Small intestine (tissue), 7 donors: ENCODE measurements at regions not wholly inside any gene's neighbourhood (a gene's known extent, or its start where the extent isn't known, plus 50 kb on each side); places are given as distances from the start of the nearest gene placed in this dataset.

Source experiments
- DNase-seq, 2 donors: peaks; one replicate each; pipeline versions ENCODE4 v3.0.0 to v3.0.0-alpha.2; 2013
- FAIRE-seq: peaks from 2 replicates; lab custom pipeline; 2012; peaks lifted over from hg19 to GRCh38; lab: Jason Lieb, UNC
- H3K27ac ChIP-seq, 3 donors: one replicate each; pipeline ENCODE4 v1.5.1; 2013; ENCODE audit warnings: low read length in 2 of 3, mild to moderate bottlenecking in 2 of 3, control low read depth in 1 of 3, inconsistent platforms in 1 of 3, low read depth in 1 of 3, moderate library complexity in 1 of 3
- H3K27me3 ChIP-seq, 3 donors: one replicate each; pipeline ENCODE4 v1.6.1; 2013; ENCODE audit warnings: low read length in 3 of 3, inconsistent platforms in 1 of 3; ENCODE audit not compliant: control insufficient read depth in 3 of 3, insufficient read depth in 3 of 3
- H3K36me3 ChIP-seq, 3 donors: one replicate each; pipeline ENCODE4 v1.6.1; 2013; ENCODE audit warnings: low read length in 3 of 3, inconsistent platforms in 1 of 3, low read depth in 1 of 3, mild to moderate bottlenecking in 1 of 3, moderate library complexity in 1 of 3; ENCODE audit not compliant: control insufficient read depth in 3 of 3, insufficient read depth in 2 of 3
- H3K4me1 ChIP-seq, 3 donors: one replicate each; pipeline ENCODE4 v1.6.1; 2013; ENCODE audit warnings: low read length in 2 of 3, inconsistent platforms in 1 of 3, low read depth in 1 of 3, mild to moderate bottlenecking in 1 of 3, moderate library complexity in 1 of 3; ENCODE audit not compliant: control insufficient read depth in 3 of 3, insufficient read depth in 2 of 3
- H3K4me3 ChIP-seq, 3 donors: one replicate each; pipeline ENCODE4 v1.5.1; 2013; ENCODE audit warnings: low read length in 3 of 3, control low read depth in 1 of 3, inconsistent platforms in 1 of 3, low read depth in 1 of 3, mild to moderate bottlenecking in 1 of 3, moderate library complexity in 1 of 3
- H3K9me3 ChIP-seq, 2 donors: one replicate each; pipeline ENCODE4 v1.6.1; 2013; ENCODE audit warnings: low read depth in 1 of 2, low read length in 1 of 2; ENCODE audit not compliant: control insufficient read depth in 2 of 2, insufficient read depth in 1 of 2
- WGBS, 3 donors: extraction: QIAGEN DNeasy Blood & Tissue Kit; methylation state at CpG; one replicate each; pipeline ENCODE4 v1.1.7; 2013; 5-methylcytosine and 5-hydroxymethylcytosine counted together
- donor health status: healthy with polysubstance abuse.
- donor health status: control.
- donor health status: control.
- donor health status: Bipolar disorder and iron deficiency.
- donor health status: healthy.

DNA sequence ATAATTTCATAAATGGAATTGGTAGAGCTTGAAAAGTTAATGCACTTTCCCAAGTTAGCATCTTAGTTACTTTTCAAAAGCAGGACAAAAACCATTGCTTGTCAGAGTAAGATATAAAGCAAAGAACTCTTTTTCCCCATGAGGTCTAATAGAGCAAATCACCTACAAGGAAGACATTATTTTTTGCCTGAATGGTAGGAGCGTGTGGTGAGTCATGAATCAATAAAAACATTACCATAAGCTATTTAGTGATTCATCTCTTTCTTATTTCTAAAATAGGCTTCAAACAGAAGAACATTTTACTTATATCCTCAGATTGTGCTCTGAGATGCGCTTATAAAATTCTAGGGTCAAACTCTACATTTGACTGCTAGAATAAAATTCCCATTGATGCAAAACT lies 109.4 kb upstream of the GPRIN3 start:
- H3K4me3 ChIP-seq: no peak overlapping the region
- H3K27me3 ChIP-seq: no peaks in the 10 kb centered on the region
- H3K27ac ChIP-seq: no peak overlapping the region
- FAIRE-seq (no peak), DNase-seq (peak in 1 of 2 donors; percentile 29)
- H3K4me1 ChIP-seq: no peaks in the 10 kb centered on the region
- no peaks in the 10 kb centered on the region for H3K9me3 ChIP-seq
- WGBS, 3 donors: 59 to 79% (median 67%) methylated on average over 2 of the region's 2 CpGs
- H3K36me3 ChIP-seq: no peaks in the 10 kb centered on the region

- Histone ChIP-seq H3K27ac (no peak overlapping the region), H3K4me1 (no peaks in the 10 kb centered on the region), H3K27me3 (no peaks in the 10 kb centered on the region), H3K36me3 (no peaks in the 10 kb centered on the region), H3K4me3 (no peak overlapping the region), H3K9me3 (no peaks in the 10 kb centered on the region)
- WGBS, 3 donors: 83 to 92% (median 88%) methylated on average over 1 of the region's 1 CpG
- FAIRE-seq (no peak), DNase-seq (no peak)
Observed at GRCh38 chr4:89413518-89413917, 105.9 kb upstream of the GPRIN3 start.

GRCh38 chr4:89411539-89412309 lies 104.1 kb upstream of the GPRIN3 start:
- Histone ChIP-seq H3K9me3 (no peaks in the 10 kb centered on the region), H3K4me1 (no peaks in the 10 kb centered on the region), H3K27ac (no peak overlapping the region), H3K36me3 (no peaks in the 10 kb centered on the region), H3K27me3 (no peaks in the 10 kb centered on the region), H3K4me3 (no peak overlapping the region)
- DNase-seq (no peak), FAIRE-seq (no peak)
- 82 to 89% (median 85%) methylated on average over 6 of the region's 6 CpGs for WGBS, 3 donors

GRCh38 chr4:89410687-89411086 lies 103.1 kb upstream of the GPRIN3 start:
- Histone ChIP-seq H3K4me1 (no peaks in the 10 kb centered on the region), H3K27ac (no peak overlapping the region), H3K4me3 (no peak overlapping the region), H3K36me3 (no peaks in the 10 kb centered on the region), H3K27me3 (no peaks in the 10 kb centered on the region), H3K9me3 (no peaks in the 10 kb centered on the region)
- DNase-seq: no peak
- FAIRE-seq: no peak
- 61 to 73% (median 73%) methylated on average over 1 of the region's 1 CpG for WGBS, 3 donors

DNA sequence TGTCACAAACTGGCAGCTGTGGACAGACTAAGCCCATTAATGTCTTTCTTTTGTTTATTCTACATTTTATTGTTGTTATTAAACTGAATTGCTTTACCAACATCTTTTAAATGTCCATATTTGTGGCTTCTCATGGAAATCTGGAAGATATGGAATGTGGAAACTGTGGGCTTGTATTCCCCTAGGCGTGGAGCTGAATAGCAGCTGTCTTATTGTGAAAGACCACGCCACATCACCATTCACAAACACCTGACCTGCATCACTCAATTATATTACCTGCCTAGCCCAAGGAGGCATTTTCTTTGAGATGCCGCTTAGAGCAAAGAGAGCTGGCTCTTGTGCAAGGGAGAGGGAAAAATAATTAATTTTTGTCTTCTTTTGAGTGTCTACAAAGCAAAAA lies 96.9 kb upstream of the GPRIN3 start:
- Histone ChIP-seq H3K4me3 (no peak overlapping the region), H3K9me3 (no peaks in the 10 kb centered on the region), H3K27me3 (no peaks in the 10 kb centered on the region), H3K36me3 (no peaks in the 10 kb centered on the region), H3K4me1 (no peaks in the 10 kb centered on the region), H3K27ac (no peak overlapping the region)
- DNase-seq (peak in 1 of 2 donors; percentile 6), FAIRE-seq (no peak)
- 62 to 82% (median 67%) methylated on average over 3 of the region's 3 CpGs for WGBS, 3 donors

GRCh38 chr4:89403826-89404225 lies 96.2 kb upstream of the GPRIN3 start:
- no peak for DNase-seq
- H3K27me3 ChIP-seq: no peaks in the 10 kb centered on the region
- no peaks in the 10 kb centered on the region for H3K36me3 ChIP-seq
- FAIRE-seq: no peak
- no peaks in the 10 kb centered on the region for H3K4me1 ChIP-seq
- H3K4me3 ChIP-seq: no peak overlapping the region
- no peak overlapping the region for H3K27ac ChIP-seq
- 83 to 85% (median 84%) methylated on average over 2 of the region's 2 CpGs for WGBS, 3 donors
- no peaks in the 10 kb centered on the region for H3K9me3 ChIP-seq

GRCh38 chr4:89400287-89401035 lies 92.9 kb upstream of the GPRIN3 start:
- Histone ChIP-seq H3K4me1 (no peaks in the 10 kb centered on the region), H3K36me3 (no peaks in the 10 kb centered on the region), H3K9me3 (no peaks in the 10 kb centered on the region), H3K27me3 (peaks cover 0 to 3% (median 0%) of the 10 kb centered on the region in 3 donors), H3K4me3 (no peak overlapping the region), H3K27ac (no peak overlapping the region)
- DNase-seq (no peak), FAIRE-seq (no peak)
- 85 to 91% (median 86%) methylated on average over 7 of the region's 7 CpGs for WGBS, 3 donors

DNA sequence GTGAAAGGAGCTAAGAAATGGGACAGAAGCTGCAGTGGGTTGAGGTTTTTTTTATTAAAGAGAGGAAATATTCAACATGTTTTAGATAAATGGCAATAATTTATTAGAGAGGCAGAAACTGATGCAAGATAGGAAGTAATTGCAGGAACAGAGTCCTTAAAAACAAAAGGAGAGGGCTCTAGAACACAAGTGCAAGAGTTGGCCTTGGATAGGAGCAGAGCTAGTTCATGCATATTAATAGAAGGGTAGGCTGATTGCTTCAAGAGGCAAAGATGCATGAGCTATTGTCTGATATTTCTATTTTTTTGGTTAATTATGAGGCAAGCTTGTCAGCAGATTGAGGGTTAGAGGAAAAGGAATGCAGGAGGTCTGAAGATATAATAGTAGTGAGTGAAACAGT lies 91.0 kb upstream of the GPRIN3 start:
- no peak for FAIRE-seq
- H3K9me3 ChIP-seq: no peaks in the 10 kb centered on the region
- DNase-seq: no peak
- H3K27ac ChIP-seq: no peak overlapping the region
- no peaks in the 10 kb centered on the region for H3K36me3 ChIP-seq
- peaks cover 0 to 3% (median 0%) of the 10 kb centered on the region in 3 donors for H3K27me3 ChIP-seq
- H3K4me3 ChIP-seq: no peak overlapping the region
- no peaks in the 10 kb centered on the region for H3K4me1 ChIP-seq
